OCI-LY3 (cell line): ENCODE measurements at regions not wholly inside any gene's neighbourhood (a gene's known extent, or its start where the extent isn't known, plus 50 kb on each side); places are given as distances from the start of the nearest gene placed in this dataset.

Experiments
- H2AFZ ChIP-seq: fragments of 200-600, 300-600 bp; shearing (Covaris generic); 2 replicates; pipeline ENCODE4 v1.6.0; 2014; ENCODE audit warnings: antibody characterized with exemption, low read depth, low read length
- H3K27ac ChIP-seq: fragments of 200-600, 300-600 bp; sonication (generic); 2 replicates; pipeline ENCODE4 v1.5.1; 2014; ENCODE audit warnings: mild to moderate bottlenecking, low read length, moderate library complexity, mixed read lengths
- H3K27me3 ChIP-seq: fragments of 200-600, 300-600 bp; sonication (generic); 2 replicates; pipeline ENCODE4 v1.6.1; 2014; ENCODE audit warnings: low read depth, low read length, mixed read lengths
- H3K36me3 ChIP-seq: fragments of 200-600, 300-600 bp; sonication (generic); replicated peaks from 2 replicates; pipeline ENCODE3; 2014; ENCODE audit warnings: low read depth, low read length, mixed read lengths
- H3K4me1 ChIP-seq: fragments of 300-600, 200-600 bp; sonication (generic); 2 replicates; pipeline ENCODE4 v1.6.1; 2014; ENCODE audit warnings: low read length, mixed read lengths
- H3K4me2 ChIP-seq: fragments of 200-600, 300-600 bp; sonication (generic); 2 replicates; pipeline ENCODE4 v1.6.1; 2014; ENCODE audit warnings: low read length, mixed read lengths
- H3K4me3 ChIP-seq: fragments of 300-600, 200-600 bp; sonication (generic); 2 replicates; pipeline ENCODE4 v1.5.1; 2014; ENCODE audit warnings: antibody characterized with exemption, mild to moderate bottlenecking, low read length, moderate library complexity
- H3K79me2 ChIP-seq: fragments of 300-600, 200-600 bp; shearing (Covaris generic); 2 replicates; pipeline ENCODE4 v1.6.1; 2014; ENCODE audit warnings: mild to moderate bottlenecking, low read length, mixed read lengths
- H3K9ac ChIP-seq: fragments of 300-600, 200-600 bp; shearing (Covaris generic); 2 replicates; pipeline ENCODE4 v1.6.0; 2014; ENCODE audit warnings: mild to moderate bottlenecking, low read length, moderate library complexity
- H3K9me3 ChIP-seq: fragments of 200-600, 300-600 bp; shearing (Covaris generic); 2 replicates; pipeline ENCODE4 v1.6.1; 2014; ENCODE audit warnings: low read length, mixed read lengths; ENCODE audit not compliant: insufficient read depth
- H4K20me1 ChIP-seq: fragments of 200-600, 300-600 bp; sonication (generic); 2 replicates; pipeline ENCODE4 v1.6.1; 2016; ENCODE audit warnings: low read length, mixed read lengths; ENCODE audit not compliant: insufficient read depth
- CTCF ChIP-seq: fragments of 200-600, 300-600 bp; sonication (generic); IDR thresholded peaks from 2 replicates; pipeline ENCODE4 v1.5.1; 2014; ENCODE audit warnings: antibody characterized with exemption, low read length, low read depth
- EZH2phosphoT487 ChIP-seq: fragments of 200-600 bp; shearing (Covaris generic); IDR thresholded peaks from 2 replicates; pipeline ENCODE4 v1.6.1; 2018; ENCODE audit warnings: antibody characterized with exemption, mixed run types, low read depth

GRCh38 chr13:73891805-73892204, 242.4 kb downstream of the KLF12 start:
- Histone ChIP-seq H3K9ac (no peak overlapping the region), H3K4me2 (no peak overlapping the region), H4K20me1 (no peaks in the 10 kb centered on the region), H3K79me2 (no peaks in the 10 kb centered on the region), H3K27me3 (no peaks in the 10 kb centered on the region), H3K27ac (no peak overlapping the region), H3K9me3 (no peaks in the 10 kb centered on the region), H3K4me3 (no peak overlapping the region), H2AFZ (no peak overlapping the region), H3K4me1 (peaks cover 34% of the 10 kb centered on the region), H3K36me3 (no peaks in the 10 kb centered on the region)
- no peak for TF ChIP-seq CTCF
- TF ChIP-seq EZH2phosphoT487 = no peak

- Histone ChIP-seq H3K9me3 (no peaks in the 10 kb centered on the region), H3K4me1 (0 out of 2 replicates have a peak, but pooled peaks cover 2% of the 10 kb centered on the region), H3K4me3 (no peak overlapping the region), H3K9ac (no peak overlapping the region), H3K4me2 (no peak overlapping the region), H2AFZ (no peak overlapping the region), H3K27ac (no peak overlapping the region), H3K36me3 (no peaks in the 10 kb centered on the region), H4K20me1 (no peaks in the 10 kb centered on the region), H3K27me3 (no peaks in the 10 kb centered on the region), H3K79me2 (no peaks in the 10 kb centered on the region)
- TF ChIP-seq EZH2phosphoT487 = no peak
- no peak for TF ChIP-seq CTCF
Measured at GRCh38 chr13:73883162-73883561, 251.0 kb downstream of the KLF12 start.

GRCh38 chr13:73880365-73880764, 253.8 kb downstream of the KLF12 start:
- Histone ChIP-seq H3K36me3 (peaks cover 11% of the 10 kb centered on the region), H3K4me3 (no peak overlapping the region), H3K4me2 (no peak overlapping the region), H2AFZ (no peak overlapping the region), H3K79me2 (no peaks in the 10 kb centered on the region; the same call in 1 of the 2 replicates), H3K9me3 (peaks cover 10% of the 10 kb centered on the region; the same call in 1 of the 2 replicates), H3K27ac (no peak overlapping the region), H3K27me3 (no peaks in the 10 kb centered on the region), H3K9ac (no peak overlapping the region), H4K20me1 (no peaks in the 10 kb centered on the region), H3K4me1 (peaks cover 14% of the 10 kb centered on the region)
- TF ChIP-seq CTCF (no peak), EZH2phosphoT487 (no peak)

GRCh38 chr13:73879346-73880015, 254.7 kb downstream of the KLF12 start:
- TF ChIP-seq CTCF (no peak), EZH2phosphoT487 (no peak)
- Histone ChIP-seq H3K36me3 (peaks cover 11% of the 10 kb centered on the region), H3K4me3 (no peak overlapping the region), H3K4me1 (peaks cover 23% of the 10 kb centered on the region), H3K27me3 (no peaks in the 10 kb centered on the region), H3K9ac (no peak overlapping the region), H2AFZ (no peak overlapping the region), H3K27ac (no peak overlapping the region), H3K4me2 (no peak overlapping the region), H4K20me1 (no peaks in the 10 kb centered on the region), H3K79me2 (no peaks in the 10 kb centered on the region; the same call in 1 of the 2 replicates), H3K9me3 (peaks cover 10% of the 10 kb centered on the region; the same call in 1 of the 2 replicates)
